ENCODE measurements at regions not wholly inside any gene's neighbourhood (a gene's known extent, or its start where the extent isn't known, plus 50 kb on each side); places are given as distances from the start of the nearest gene placed in this dataset.

- Histone ChIP-seq H3K36me3 (ENCODE audit: insufficient read depth in 1 of 2, low read depth in 1 of 2) (no peaks in the 10 kb centered on the region), H3K27me3 (ENCODE audit: insufficient read depth in 3 of 3, low read length in 2 of 3) (no peaks in the 10 kb centered on the region), H3K27ac (no peak overlapping the region), H3K9me3 (no peaks in the 10 kb centered on the region), H3K4me3 (no peak overlapping the region), H3K4me1 (no peaks in the 10 kb centered on the region)
- WGBS, 3 donors = 44 to 55% (median 53%) methylated on average over 1 of the region's 1 CpG
- TF ChIP-seq CTCF (IDR thresholded peaks at IDR 0.05) = no peak
- no peak for ATAC-seq
- intact Hi-C loops (cut with DNase I) = no loop called here
- DNase-seq = no peak
Observed at GRCh38 chr5:92106808-92107207, 723.7 kb upstream of the ARRDC3 start.

DNA sequence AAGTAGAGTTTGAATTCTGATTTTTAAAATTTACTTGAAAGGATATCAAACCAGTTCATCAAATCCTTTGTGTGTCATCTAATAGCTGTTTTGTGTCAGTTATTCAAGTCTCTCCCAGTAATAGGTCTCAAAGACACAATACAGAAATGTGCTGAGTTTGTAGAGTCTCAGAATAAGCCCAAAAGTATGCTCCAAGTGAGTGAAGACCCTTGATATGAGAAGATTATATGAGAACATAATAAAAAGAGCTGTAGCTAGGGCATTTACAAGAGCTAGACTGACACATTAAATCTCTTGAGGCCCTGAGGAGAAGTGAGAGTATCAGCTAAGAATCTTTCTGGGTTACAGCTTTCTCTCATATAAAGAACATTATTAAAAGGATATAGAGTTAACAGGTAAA, 721.0 kb upstream of the ARRDC3 start:
- ATAC-seq (no peak), DNase-seq (no peak)
- intact Hi-C loops (cut with DNase I) = no loop called here
- Histone ChIP-seq H3K36me3 (ENCODE audit: insufficient read depth in 1 of 2, low read depth in 1 of 2) (no peaks in the 10 kb centered on the region), H3K9me3 (no peaks in the 10 kb centered on the region), H3K27ac (no peak overlapping the region), H3K4me3 (no peak overlapping the region), H3K4me1 (no peaks in the 10 kb centered on the region), H3K27me3 (ENCODE audit: insufficient read depth in 3 of 3, low read length in 2 of 3) (no peaks in the 10 kb centered on the region)
- TF ChIP-seq CTCF (IDR thresholded peaks at IDR 0.05) = no peak

DNA sequence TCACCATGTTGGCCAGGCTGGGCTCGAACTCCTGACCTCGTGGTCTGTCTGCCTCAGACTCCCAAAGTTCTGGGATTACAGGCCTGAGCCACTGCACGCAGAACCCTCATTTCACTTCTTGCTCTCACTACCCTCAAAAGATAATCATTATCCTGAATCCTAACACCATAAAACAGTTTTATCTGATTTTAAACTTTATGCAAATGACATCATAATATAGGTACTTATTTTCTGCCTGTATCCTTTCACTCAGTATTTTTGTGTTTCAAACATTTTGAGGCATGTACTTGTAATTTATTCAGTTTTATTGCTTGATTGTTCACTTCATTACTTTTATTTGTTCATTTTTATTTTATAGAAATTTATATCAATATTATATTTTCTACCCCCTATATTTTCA, 719.2 kb upstream of the ARRDC3 start:
- no peak overlapping the region for H3K4me3 ChIP-seq
- no peaks in the 10 kb centered on the region for H3K4me1 ChIP-seq
- no peak for TF ChIP-seq CTCF (IDR thresholded peaks at IDR 0.05)
- no peaks in the 10 kb centered on the region for H3K9me3 ChIP-seq
- no peaks in the 10 kb centered on the region for H3K36me3 ChIP-seq (ENCODE audit: insufficient read depth in 1 of 2, low read depth in 1 of 2)
- no peaks in the 10 kb centered on the region for H3K27me3 ChIP-seq (ENCODE audit: insufficient read depth in 3 of 3, low read length in 2 of 3)
- DNase-seq (no peak), ATAC-seq (no peak)
- 79 to 83% (median 82%) methylated on average over 3 of the region's 3 CpGs for WGBS, 3 donors
- no peak overlapping the region for H3K27ac ChIP-seq
- intact Hi-C loops (cut with DNase I) = no loop called here

- DNase-seq (no peak), ATAC-seq (no peak)
- intact Hi-C loops (cut with DNase I) = no loop called here
- H3K9me3 ChIP-seq = no peaks in the 10 kb centered on the region
- 18 to 38% (median 34%) methylated on average over 1 of the region's 1 CpG for WGBS, 3 donors
- H3K4me3 ChIP-seq = no peak overlapping the region
- no peaks in the 10 kb centered on the region for H3K27me3 ChIP-seq (ENCODE audit: insufficient read depth in 3 of 3, low read length in 2 of 3)
- no peak for TF ChIP-seq CTCF (IDR thresholded peaks at IDR 0.05)
- H3K36me3 ChIP-seq (ENCODE audit: insufficient read depth in 1 of 2, low read depth in 1 of 2) = no peaks in the 10 kb centered on the region
- H3K27ac ChIP-seq = no peak overlapping the region
- no peaks in the 10 kb centered on the region for H3K4me1 ChIP-seq
Observed at GRCh38 chr5:92092239-92092638, 709.1 kb upstream of the ARRDC3 start.

- WGBS, 3 donors = 78 to 82% (median 82%) methylated on average over 8 of the region's 8 CpGs
- no peaks in the 10 kb centered on the region for H3K9me3 ChIP-seq
- H3K4me1 ChIP-seq = no peaks in the 10 kb centered on the region
- no peaks in the 10 kb centered on the region for H3K27me3 ChIP-seq (ENCODE audit: insufficient read depth in 3 of 3, low read length in 2 of 3)
- TF ChIP-seq CTCF (IDR thresholded peaks at IDR 0.05) = no peak
- DNase-seq (no peak), ATAC-seq (no peak)
- intact Hi-C loops (cut with DNase I) = no loop called here
- no peaks in the 10 kb centered on the region for H3K36me3 ChIP-seq (ENCODE audit: insufficient read depth in 1 of 2, low read depth in 1 of 2)
- no peak overlapping the region for H3K27ac ChIP-seq
- no peak overlapping the region for H3K4me3 ChIP-seq
Observed at GRCh38 chr5:92086059-92086811, 703.1 kb upstream of the ARRDC3 start.
